ENCODE measurements at regions not wholly inside any gene's neighbourhood (a gene's known extent, or its start where the extent isn't known, plus 50 kb on each side); places are given as distances from the start of the nearest gene placed in this dataset.
"Not testable (repeated sequence)": the region's sequence is repeated elsewhere in the genome, so short reads cannot be mapped to it uniquely, and the experiment has no call there.

DNA sequence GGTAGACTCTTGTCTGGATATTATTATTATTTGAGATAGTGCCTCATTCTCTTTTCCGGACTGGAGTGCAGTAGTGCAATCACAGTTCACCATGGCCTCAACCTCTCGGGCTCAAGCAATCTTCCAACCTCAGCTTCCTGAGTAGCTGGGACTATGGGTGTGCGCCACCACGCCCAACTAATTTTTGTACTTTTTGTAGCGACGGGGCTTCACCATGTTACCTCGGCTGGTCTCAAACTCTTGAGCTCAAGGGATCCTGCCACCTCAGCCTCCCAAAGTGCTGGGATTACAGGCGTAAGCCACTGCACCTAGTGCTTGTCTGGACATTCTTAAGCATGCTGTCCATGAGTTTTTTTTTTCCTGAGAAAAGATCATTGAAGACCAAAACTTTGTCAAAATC lies 498.9 kb upstream of the RGS6 start:
- Histone ChIP-seq H3K9me3 (ENCODE audit: insufficient read depth, low read depth, low read length) (no peaks in the 10 kb centered on the region), H3K4me3 (ENCODE audit: low read length, poor library complexity, severe bottlenecking) (no peak overlapping the region), H3K36me3 (ENCODE audit: insufficient read depth, low read length) (no peaks in the 10 kb centered on the region), H3K9ac (ENCODE audit: low read depth, low read length, poor library complexity, severe bottlenecking) (no peak overlapping the region), H3K4me2 (ENCODE audit: low read depth, low read length, poor library complexity, severe bottlenecking) (no peak overlapping the region), H3K9me2 (replicated peaks; ENCODE audit: low read depth, low read length) (no peaks in the 10 kb centered on the region), H3F3A (ENCODE audit: low read depth) (no peaks in the 10 kb centered on the region), H4K20me1 (ENCODE audit: insufficient read depth, low read length, poor library complexity, severe bottlenecking) (no peaks in the 10 kb centered on the region), H3K79me2 (ENCODE audit: insufficient read depth, low read length) (peaks cover 84% of the 10 kb centered on the region), H3K4me1 (ENCODE audit: insufficient read depth, low read length, poor library complexity, severe bottlenecking) (peaks cover 29% of the 10 kb centered on the region), H3K27me3 (ENCODE audit: insufficient read depth, low read length, poor library complexity, severe bottlenecking) (no peaks in the 10 kb centered on the region), H2AFZ (ENCODE audit: low read length) (no peak overlapping the region)
- TF ChIP-seq, protein P1, sequence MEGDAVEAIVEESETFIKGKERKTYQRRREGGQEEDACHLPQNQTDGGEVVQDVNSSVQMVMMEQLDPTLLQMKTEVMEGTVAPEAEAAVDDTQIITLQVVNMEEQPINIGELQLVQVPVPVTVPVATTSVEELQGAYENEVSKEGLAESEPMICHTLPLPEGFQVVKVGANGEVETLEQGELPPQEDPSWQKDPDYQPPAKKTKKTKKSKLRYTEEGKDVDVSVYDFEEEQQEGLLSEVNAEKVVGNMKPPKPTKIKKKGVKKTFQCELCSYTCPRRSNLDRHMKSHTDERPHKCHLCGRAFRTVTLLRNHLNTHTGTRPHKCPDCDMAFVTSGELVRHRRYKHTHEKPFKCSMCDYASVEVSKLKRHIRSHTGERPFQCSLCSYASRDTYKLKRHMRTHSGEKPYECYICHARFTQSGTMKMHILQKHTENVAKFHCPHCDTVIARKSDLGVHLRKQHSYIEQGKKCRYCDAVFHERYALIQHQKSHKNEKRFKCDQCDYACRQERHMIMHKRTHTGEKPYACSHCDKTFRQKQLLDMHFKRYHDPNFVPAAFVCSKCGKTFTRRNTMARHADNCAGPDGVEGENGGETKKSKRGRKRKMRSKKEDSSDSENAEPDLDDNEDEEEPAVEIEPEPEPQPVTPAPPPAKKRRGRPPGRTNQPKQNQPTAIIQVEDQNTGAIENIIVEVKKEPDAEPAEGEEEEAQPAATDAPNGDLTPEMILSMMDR (conservative IDR thresholded peaks at IDR 0.05; ENCODE audit: low read length) = no peak
- no peak for TF ChIP-seq EZH2phosphoT487 (IDR thresholded peaks at IDR 0.05; ENCODE audit: borderline replicate concordance)

GRCh38 chr14:71435641-71436040 lies 496.6 kb upstream of the RGS6 start:
- not testable (repeated sequence) for H3K4me3 ChIP-seq (ENCODE audit: low read length, poor library complexity, severe bottlenecking); H4K20me1 ChIP-seq (ENCODE audit: insufficient read depth, low read length, poor library complexity, severe bottlenecking); H3F3A ChIP-seq (ENCODE audit: low read depth); H3K4me2 ChIP-seq (ENCODE audit: low read depth, low read length, poor library complexity, severe bottlenecking); H2AFZ ChIP-seq (ENCODE audit: low read length); H3K9me3 ChIP-seq (ENCODE audit: insufficient read depth, low read depth, low read length); H3K9me2 ChIP-seq (replicated peaks; ENCODE audit: low read depth, low read length); H3K27me3 ChIP-seq (ENCODE audit: insufficient read depth, low read length, poor library complexity, severe bottlenecking); H3K9ac ChIP-seq (ENCODE audit: low read depth, low read length, poor library complexity, severe bottlenecking); H3K36me3 ChIP-seq (ENCODE audit: insufficient read depth, low read length)
- peaks cover 28% of the 10 kb centered on the region for H3K4me1 ChIP-seq (ENCODE audit: insufficient read depth, low read length, poor library complexity, severe bottlenecking)
- peaks cover 92% of the 10 kb centered on the region for H3K79me2 ChIP-seq (ENCODE audit: insufficient read depth, low read length)

DNA sequence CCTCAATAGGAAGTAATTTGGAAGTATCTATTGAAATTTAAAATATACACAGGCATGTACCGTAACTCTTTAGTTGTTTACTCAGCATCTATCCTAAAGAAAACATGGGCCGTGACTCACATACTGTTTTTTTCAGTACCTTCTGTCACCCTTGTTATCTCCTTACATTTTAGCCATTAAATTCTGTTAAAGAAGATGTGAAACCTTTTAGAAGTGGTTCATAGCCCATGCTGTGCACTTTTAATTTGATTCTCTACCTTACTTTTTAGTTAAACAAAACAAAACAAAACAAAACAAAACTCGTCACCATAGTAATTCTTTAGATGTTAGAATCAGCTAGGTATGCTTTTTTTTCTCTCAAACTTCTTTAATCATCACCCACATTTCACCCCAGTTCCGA lies 494.4 kb upstream of the RGS6 start:
- TF ChIP-seq, protein P1 (conservative IDR thresholded peaks at IDR 0.05; ENCODE audit: low read length) = no peak
- no peak for TF ChIP-seq EZH2phosphoT487 (IDR thresholded peaks at IDR 0.05; ENCODE audit: borderline replicate concordance)
- Histone ChIP-seq H3K36me3 (ENCODE audit: insufficient read depth, low read length) (no peaks in the 10 kb centered on the region), H3K79me2 (ENCODE audit: insufficient read depth, low read length) (peaks cover 87% of the 10 kb centered on the region), H2AFZ (ENCODE audit: low read length) (no peak overlapping the region), H3K9ac (ENCODE audit: low read depth, low read length, poor library complexity, severe bottlenecking) (no peak overlapping the region), H3F3A (ENCODE audit: low read depth) (no peaks in the 10 kb centered on the region), H3K4me1 (ENCODE audit: insufficient read depth, low read length, poor library complexity, severe bottlenecking) (peaks cover 19% of the 10 kb centered on the region), H3K4me2 (ENCODE audit: low read depth, low read length, poor library complexity, severe bottlenecking) (no peak overlapping the region), H3K9me3 (ENCODE audit: insufficient read depth, low read depth, low read length) (no peaks in the 10 kb centered on the region), H3K27me3 (ENCODE audit: insufficient read depth, low read length, poor library complexity, severe bottlenecking) (no peaks in the 10 kb centered on the region), H3K9me2 (replicated peaks; ENCODE audit: low read depth, low read length) (no peaks in the 10 kb centered on the region), H3K4me3 (ENCODE audit: low read length, poor library complexity, severe bottlenecking) (no peak overlapping the region), H4K20me1 (ENCODE audit: insufficient read depth, low read length, poor library complexity, severe bottlenecking) (no peaks in the 10 kb centered on the region)

- Histone ChIP-seq H3F3A (ENCODE audit: low read depth) (no peaks in the 10 kb centered on the region), H3K9me3 (ENCODE audit: insufficient read depth, low read depth, low read length) (no peaks in the 10 kb centered on the region), H3K4me3 (ENCODE audit: low read length, poor library complexity, severe bottlenecking) (no peak overlapping the region), H3K79me2 (ENCODE audit: insufficient read depth, low read length) (peaks cover 85% of the 10 kb centered on the region), H3K9ac (ENCODE audit: low read depth, low read length, poor library complexity, severe bottlenecking) (no peak overlapping the region), H3K4me2 (ENCODE audit: low read depth, low read length, poor library complexity, severe bottlenecking) (no peak overlapping the region), H2AFZ (ENCODE audit: low read length) (no peak overlapping the region), H3K27me3 (ENCODE audit: insufficient read depth, low read length, poor library complexity, severe bottlenecking) (no peaks in the 10 kb centered on the region), H3K36me3 (ENCODE audit: insufficient read depth, low read length) (no peaks in the 10 kb centered on the region), H3K4me1 (ENCODE audit: insufficient read depth, low read length, poor library complexity, severe bottlenecking) (peaks cover 21% of the 10 kb centered on the region), H4K20me1 (ENCODE audit: insufficient read depth, low read length, poor library complexity, severe bottlenecking) (no peaks in the 10 kb centered on the region), H3K9me2 (replicated peaks; ENCODE audit: low read depth, low read length) (no peaks in the 10 kb centered on the region)
- TF ChIP-seq EZH2phosphoT487 (IDR thresholded peaks at IDR 0.05; ENCODE audit: borderline replicate concordance) = no peak
- TF ChIP-seq, protein P1 (conservative IDR thresholded peaks at IDR 0.05; ENCODE audit: low read length) = no peak
Observed at GRCh38 chr14:71438684-71439083, 493.5 kb upstream of the RGS6 start.

Measured in Loucy (cell line).